Prostate gland (tissue), 2 donors: ENCODE measurements at regions not wholly inside any gene's neighbourhood (a gene's known extent, or its start where the extent isn't known, plus 50 kb on each side); places are given as distances from the start of the nearest gene placed in this dataset.

Source experiments
- POLR2A ChIP-seq: fragments of 450-650 bp; IDR thresholded peaks from one replicate; pipeline ENCODE4 v1.6.1; 2016; ENCODE audit warnings: antibody characterized with exemption, mild to moderate bottlenecking
- TF ChIP-seq, protein P1 (sequence below), 4 experiments: fragments of 200-600 bp in 2 of 4; fragments of 450-650 bp in 2 of 4; sonication (generic) in 2 of 4; IDR thresholded peaks; 1 replicate in 3 of 4; 2 replicates in 1 of 4; pipeline ENCODE4 v1.5.1; 2016 to 2019; ENCODE audit warnings: antibody characterized with exemption in 4 of 4, mild to moderate bottlenecking in 2 of 4, moderate library complexity in 2 of 4

DNA sequence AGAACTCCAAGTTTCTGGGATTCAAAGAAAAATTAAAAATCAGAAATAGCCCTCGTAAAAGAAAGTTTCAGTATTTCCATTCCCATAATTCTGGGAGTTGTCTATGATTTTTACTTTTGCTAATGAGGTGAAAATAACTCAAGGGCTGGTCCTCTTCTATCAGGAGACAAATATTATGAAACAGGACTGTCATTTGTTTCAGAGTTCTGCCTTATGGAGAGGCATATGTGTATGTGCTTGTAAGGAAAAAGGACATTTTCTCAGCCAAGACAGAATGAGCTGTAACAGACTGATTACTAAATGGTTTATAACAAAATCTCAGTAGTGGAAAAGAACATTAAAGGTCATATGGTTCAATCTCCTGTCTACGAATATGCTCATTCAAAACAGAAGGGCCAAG, 59.0 kb upstream of the TAB3 start:
- TF ChIP-seq POLR2A = no peak
- TF ChIP-seq, protein P1, sequence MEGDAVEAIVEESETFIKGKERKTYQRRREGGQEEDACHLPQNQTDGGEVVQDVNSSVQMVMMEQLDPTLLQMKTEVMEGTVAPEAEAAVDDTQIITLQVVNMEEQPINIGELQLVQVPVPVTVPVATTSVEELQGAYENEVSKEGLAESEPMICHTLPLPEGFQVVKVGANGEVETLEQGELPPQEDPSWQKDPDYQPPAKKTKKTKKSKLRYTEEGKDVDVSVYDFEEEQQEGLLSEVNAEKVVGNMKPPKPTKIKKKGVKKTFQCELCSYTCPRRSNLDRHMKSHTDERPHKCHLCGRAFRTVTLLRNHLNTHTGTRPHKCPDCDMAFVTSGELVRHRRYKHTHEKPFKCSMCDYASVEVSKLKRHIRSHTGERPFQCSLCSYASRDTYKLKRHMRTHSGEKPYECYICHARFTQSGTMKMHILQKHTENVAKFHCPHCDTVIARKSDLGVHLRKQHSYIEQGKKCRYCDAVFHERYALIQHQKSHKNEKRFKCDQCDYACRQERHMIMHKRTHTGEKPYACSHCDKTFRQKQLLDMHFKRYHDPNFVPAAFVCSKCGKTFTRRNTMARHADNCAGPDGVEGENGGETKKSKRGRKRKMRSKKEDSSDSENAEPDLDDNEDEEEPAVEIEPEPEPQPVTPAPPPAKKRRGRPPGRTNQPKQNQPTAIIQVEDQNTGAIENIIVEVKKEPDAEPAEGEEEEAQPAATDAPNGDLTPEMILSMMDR (IDR thresholded peaks at IDR 0.05) = no peak
